Common myeloid progenitor, CD34-positive (primary cell): ENCODE measurements at regions not wholly inside any gene's neighbourhood (a gene's known extent, or its start where the extent isn't known, plus 50 kb on each side); places are given as distances from the start of the nearest gene placed in this dataset.

Experiments used
- CTCF ChIA-PET: fragments of 350-600 bp; sonication (Branson Sonifier 250); formaldehyde crosslinking; loops from one replicate; lab custom pipeline; 2021; ENCODE audit warnings: antibody characterized with exemption; lab: Charles Lee
- POLR2A ChIA-PET: fragments of 350-600 bp; sonication (Branson Sonifier 250); formaldehyde crosslinking; loops from one replicate; lab custom pipeline; 2021; ENCODE audit warnings: antibody characterized with exemption; lab: Charles Lee
- DNase-seq, 3 donors: peaks; one replicate each; pipeline versions ENCODE4 v3.0.0 to v3.0.0-alpha.2; 2013
- H3K27ac ChIP-seq, 2 experiments: 1 replicate in 1 of 2; 2 replicates in 1 of 2; pipeline ENCODE4 v1.7.0; 2013; ENCODE audit warnings: inconsistent platforms in 2 of 2, low read length in 2 of 2, mild to moderate bottlenecking in 2 of 2, low read depth in 1 of 2, moderate library complexity in 1 of 2; ENCODE audit not compliant: severe bottlenecking in 2 of 2, insufficient read depth in 1 of 2, poor library complexity in 1 of 2
- H3K27me3 ChIP-seq, 5 experiments: replicated peaks in 2 of 5; 1 replicate in 3 of 5; 2 replicates in 2 of 5; pipeline versions ENCODE4 v1.6.1 to v1.7.0; 2013; ENCODE audit warnings: low read length in 4 of 5, mild to moderate bottlenecking in 2 of 5, moderate library complexity in 2 of 5, inconsistent platforms in 1 of 5; ENCODE audit not compliant: insufficient read depth in 5 of 5, control insufficient read depth in 4 of 5
- H3K36me3 ChIP-seq, 4 experiments: 1 replicate in 2 of 4; 2 replicates in 2 of 4; pipeline versions ENCODE4 v1.6.1 to v1.7.0; 2013; ENCODE audit warnings: low read length in 3 of 4, control low read depth in 1 of 4, mild to moderate bottlenecking in 1 of 4; ENCODE audit not compliant: control insufficient read depth in 4 of 4, insufficient read depth in 4 of 4
- H3K4me1 ChIP-seq, 4 experiments: 1 replicate in 3 of 4; 2 replicates in 1 of 4; pipeline versions ENCODE4 v1.6.1 to v1.7.1; 2013; ENCODE audit warnings: low read length in 3 of 4, mild to moderate bottlenecking in 3 of 4, control low read depth in 1 of 4, inconsistent platforms in 1 of 4, moderate library complexity in 1 of 4; ENCODE audit not compliant: control insufficient read depth in 4 of 4, insufficient read depth in 4 of 4; ENCODE audit errors: control extremely low read depth in 1 of 4
- H3K4me3 ChIP-seq, 7 experiments: 1 replicate in 4 of 7; 2 replicates in 3 of 7; pipeline versions ENCODE4 v1.5.1 to v1.7.0; 2013; ENCODE audit warnings: mild to moderate bottlenecking in 7 of 7, low read length in 6 of 7, moderate library complexity in 6 of 7, inconsistent platforms in 2 of 7, low read depth in 2 of 7, control low read depth in 1 of 7; ENCODE audit not compliant: insufficient read depth in 4 of 7, control insufficient read depth in 1 of 7; ENCODE audit errors: extremely low read depth in 1 of 7
- H3K9me3 ChIP-seq, 5 experiments: 1 replicate in 4 of 5; 2 replicates in 1 of 5; pipeline versions ENCODE4 v1.6.1 to v1.7.1; 2013; ENCODE audit warnings: low read length in 4 of 5, mild to moderate bottlenecking in 2 of 5, inconsistent platforms in 1 of 5, low read depth in 1 of 5, moderate library complexity in 1 of 5; ENCODE audit not compliant: control insufficient read depth in 4 of 5, insufficient read depth in 2 of 5; ENCODE audit errors: control extremely low read depth in 1 of 5
- WGBS: methylation state at CpG from one replicate; pipeline ENCODE4 v1.1.5; 2013; ENCODE audit not compliant: insufficient coverage; 5-methylcytosine and 5-hydroxymethylcytosine counted together

- DNase-seq, result no peak
- H3K27me3 ChIP-seq, result peaks cover 0 to 6% (median 0%) of the 10 kb centered on the region in 5 experiments
- CTCF ChIA-PET, result no interaction called here
- H3K27ac ChIP-seq, result no peak overlapping the region
- no peaks in the 10 kb centered on the region for H3K4me1 ChIP-seq
- whole genome bisulfite sequencing, result 100% methylated on average over 1 of the region's 1 CpG
- no peak overlapping the region for H3K4me3 ChIP-seq
- no peaks in the 10 kb centered on the region for H3K9me3 ChIP-seq
- POLR2A ChIA-PET, result no interaction called here
- no peaks in the 10 kb centered on the region for H3K36me3 ChIP-seq
Observed at GRCh38 chr17:73870473-73870872, 226.2 kb upstream of the SDK2 start.

- Histone ChIP-seq H3K4me3 (no peak overlapping the region), H3K36me3 (no peaks in the 10 kb centered on the region), H3K27me3 (peaks cover 0 to 4% (median 0%) of the 10 kb centered on the region in 5 experiments), H3K9me3 (no peaks in the 10 kb centered on the region), H3K27ac (no peak overlapping the region), H3K4me1 (no peaks in the 10 kb centered on the region)
- 92% methylated on average over 2 of the region's 3 CpGs for WGBS
- DNase-seq, result no peak
- POLR2A ChIA-PET, result no interaction called here
- CTCF ChIA-PET, result no interaction called here
Observed at GRCh38 chr17:73872816-73873215, 228.6 kb upstream of the SDK2 start.

GRCh38 chr17:73874008-73874720 is 229.9 kb upstream of the SDK2 start:
- H3K9me3 ChIP-seq, result no peaks in the 10 kb centered on the region
- 94% methylated on average over 3 of the region's 6 CpGs for WGBS
- no peaks in the 10 kb centered on the region for H3K4me1 ChIP-seq
- H3K27ac ChIP-seq, result no peak overlapping the region
- H3K36me3 ChIP-seq, result no peaks in the 10 kb centered on the region
- CTCF ChIA-PET, result no interaction called here
- peak; percentile 6 to 51 (median 51) for DNase-seq
- peaks cover 0 to 4% (median 0%) of the 10 kb centered on the region in 5 experiments for H3K27me3 ChIP-seq
- POLR2A ChIA-PET, result no interaction called here
- H3K4me3 ChIP-seq, result no peak overlapping the region

- Histone ChIP-seq H3K4me1 (no peaks in the 10 kb centered on the region), H3K4me3 (no peak overlapping the region), H3K27ac (no peak overlapping the region), H3K27me3 (peaks cover 0 to 4% (median 0%) of the 10 kb centered on the region in 5 experiments), H3K36me3 (no peaks in the 10 kb centered on the region), H3K9me3 (no peaks in the 10 kb centered on the region)
- DNase-seq, result no peak
- CTCF ChIA-PET, result no interaction called here
- POLR2A ChIA-PET, result no interaction called here
- 100% methylated on average over 1 of the region's 3 CpGs for WGBS
Observed at GRCh38 chr17:73875346-73875745, 231.1 kb upstream of the SDK2 start.

GRCh38 chr17:73877962-73878361 is 233.7 kb upstream of the SDK2 start:
- ChIA-PET CTCF (no interaction called here), POLR2A (no interaction called here)
- Histone ChIP-seq H3K9me3 (no peaks in the 10 kb centered on the region), H3K27ac (no peak overlapping the region), H3K4me1 (no peaks in the 10 kb centered on the region), H3K4me3 (no peak overlapping the region), H3K36me3 (no peaks in the 10 kb centered on the region), H3K27me3 (peaks cover 0 to 8% (median 3%) of the 10 kb centered on the region in 5 experiments)
- no peak for DNase-seq
- 91% methylated on average over 7 of the region's 9 CpGs for WGBS

- POLR2A ChIA-PET, result no interaction called here
- CTCF ChIA-PET, result no interaction called here
Observed at GRCh38 chr17:73878923-73879322, 234.7 kb upstream of the SDK2 start.

GRCh38 chr17:73879987-73880386 is 235.7 kb upstream of the SDK2 start:
- Histone ChIP-seq H3K27ac (no peak overlapping the region), H3K27me3 (peaks cover 0 to 11% (median 3%) of the 10 kb centered on the region in 5 experiments), H3K9me3 (no peaks in the 10 kb centered on the region), H3K4me1 (no peaks in the 10 kb centered on the region), H3K4me3 (no peak overlapping the region), H3K36me3 (no peaks in the 10 kb centered on the region)
- 77% methylated on average over 5 of the region's 5 CpGs for WGBS
- no peak for DNase-seq
- CTCF ChIA-PET, result no interaction called here
- POLR2A ChIA-PET, result no interaction called here

More at GRCh38 chr17:73878923-73879322, 234.7 kb upstream of the SDK2 start:
- Histone ChIP-seq H3K4me1 (no peaks in the 10 kb centered on the region), H3K9me3 (no peaks in the 10 kb centered on the region), H3K27me3 (peaks cover 0 to 11% (median 3%) of the 10 kb centered on the region in 5 experiments), H3K36me3 (no peaks in the 10 kb centered on the region), H3K27ac (no peak overlapping the region), H3K4me3 (no peak overlapping the region)
- WGBS, result 96% methylated on average over 14 of the region's 14 CpGs
- DNase-seq, result no peak
